IMR-90 (cell line): ENCODE measurements at regions not wholly inside any gene's neighbourhood (a gene's known extent, or its start where the extent isn't known, plus 50 kb on each side); places are given as distances from the start of the nearest gene placed in this dataset.

ENCODE experiments used
- ATAC-seq: fragments of 200-7000 bp; cut with Tn5 transposase; 2 replicates; pipeline ENCODE4 v1.9.1; 2020; ENCODE audit warnings: low read depth, mild to moderate bottlenecking, moderate library complexity
- BruUV-seq: library from RNA; stranded (reverse); fragments of 400-500 nt; replicated peaks from 2 replicates; lab custom pipeline; 2021; lab: Mats Ljungman, UMichigan
- CTCF ChIA-PET: fragments of 300-600 bp; formaldehyde crosslinking; extraction: SDS; loops from one replicate; lab custom pipeline; 2021; ENCODE audit warnings: antibody characterized with exemption; lab: Yijun Ruan, JAX
- POLR2A ChIA-PET: fragments of 300-600 bp; sonication (Branson Sonifier 250); formaldehyde crosslinking; loops from one replicate; lab custom pipeline; 2022; ENCODE audit warnings: antibody characterized with exemption; ENCODE audit not compliant: unreplicated experiment; lab: Charles Lee
- DNase-seq: peaks from one replicate; pipeline ENCODE4 v3.0.0; 2013
- H2AFZ ChIP-seq: replicated peaks from 2 replicates; pipeline ENCODE3; 2013; ENCODE audit warnings: low read length, mild to moderate bottlenecking; ENCODE audit not compliant: poor library complexity
- H2AK5ac ChIP-seq: 2 replicates; pipeline ENCODE4 v1.6.1; 2013; ENCODE audit warnings: low read depth, low read length, inconsistent platforms
- H2AK9ac ChIP-seq: replicated peaks from 2 replicates; pipeline ENCODE3; 2013; ENCODE audit warnings: mild to moderate bottlenecking, low read depth, low read length, moderate library complexity; ENCODE audit not compliant: poor library complexity
- H2BK120ac ChIP-seq: 2 replicates; pipeline ENCODE4 v1.6.1; 2013; ENCODE audit warnings: low read depth, low read length, inconsistent platforms
- H2BK15ac ChIP-seq: 3 replicates; pipeline ENCODE4 v1.6.1; 2013; ENCODE audit warnings: low read depth, low read length, inconsistent platforms
- H2BK20ac ChIP-seq: 2 replicates; pipeline ENCODE4 v1.6.1; 2013; ENCODE audit warnings: low read depth, mild to moderate bottlenecking, inconsistent platforms, low read length, moderate library complexity
- H2BK5ac ChIP-seq: 2 replicates; pipeline ENCODE4 v1.6.1; 2013; ENCODE audit warnings: mild to moderate bottlenecking, low read depth, low read length, inconsistent platforms; ENCODE audit not compliant: poor library complexity, severe bottlenecking
- H3K14ac ChIP-seq: replicated peaks from 2 replicates; pipeline ENCODE4 v1.6.1; 2013; ENCODE audit warnings: low read depth, low read length, inconsistent platforms
- H3K18ac ChIP-seq: 2 replicates; pipeline ENCODE4 v1.6.1; 2013; ENCODE audit warnings: low read depth, low read length, control low read depth
- H3K23ac ChIP-seq: 2 replicates; pipeline ENCODE4 v1.6.1; 2013; ENCODE audit warnings: low read depth, low read length, inconsistent platforms
- H3K27ac ChIP-seq: 2 replicates; pipeline ENCODE4 v1.5.1; 2013; ENCODE audit warnings: mild to moderate bottlenecking, control low read depth, low read length; ENCODE audit not compliant: insufficient read depth
- H3K27me3 ChIP-seq: 2 replicates; pipeline ENCODE4 v1.6.1; 2013; ENCODE audit warnings: low read length; ENCODE audit not compliant: control insufficient read depth, insufficient read depth
- H3K36me3 ChIP-seq: 2 replicates; pipeline ENCODE4 v1.6.1; 2013; ENCODE audit warnings: low read length, mixed read lengths; ENCODE audit not compliant: control insufficient read depth, insufficient read depth
- H3K4ac ChIP-seq: 2 replicates; pipeline ENCODE4 v1.6.1; 2013; ENCODE audit warnings: low read depth, low read length, inconsistent platforms
- H3K4me1 ChIP-seq: 2 replicates; pipeline ENCODE4 v1.6.1; 2013; ENCODE audit warnings: low read length, mixed read lengths; ENCODE audit not compliant: control insufficient read depth, insufficient read depth
- H3K4me2 ChIP-seq: 2 replicates; pipeline ENCODE4 v1.6.1; 2013; ENCODE audit warnings: low read depth, mild to moderate bottlenecking, control low read depth, low read length, moderate library complexity
- H3K4me3 ChIP-seq: 2 replicates; pipeline ENCODE4 v1.5.1; 2013; ENCODE audit warnings: low read depth, mild to moderate bottlenecking, control low read depth, low read length, moderate library complexity; ENCODE audit not compliant: insufficient read depth
- H3K56ac ChIP-seq: 2 replicates; pipeline ENCODE4 v1.6.1; 2013; ENCODE audit warnings: low read length, inconsistent platforms; ENCODE audit not compliant: insufficient read depth; ENCODE audit errors: extremely low read depth
- H3K79me1 ChIP-seq, 2 experiments: 2 replicates each; pipeline ENCODE4 v1.6.1; 2013; ENCODE audit warnings: low read length in 2 of 2, inconsistent platforms in 1 of 2, low read depth in 1 of 2
- H3K9ac ChIP-seq: 2 replicates; pipeline ENCODE4 v1.6.1; 2013; ENCODE audit warnings: low read depth, low read length, control low read depth
- H3K9me1 ChIP-seq: 2 replicates; pipeline ENCODE4 v1.6.1; 2013; ENCODE audit warnings: low read length, inconsistent platforms; ENCODE audit not compliant: insufficient read depth
- H3K9me3 ChIP-seq: 2 replicates; pipeline ENCODE4 v1.6.1; 2013; ENCODE audit warnings: low read length; ENCODE audit not compliant: control insufficient read depth, insufficient read depth
- H4K20me1 ChIP-seq: 2 replicates; pipeline ENCODE4 v1.6.1; 2013; ENCODE audit warnings: low read length, inconsistent platforms; ENCODE audit not compliant: insufficient read depth
- H4K5ac ChIP-seq: 2 replicates; pipeline ENCODE4 v1.6.1; 2013; ENCODE audit warnings: mild to moderate bottlenecking, low read depth, low read length, control low read depth
- H4K8ac ChIP-seq, 2 experiments: 2 replicates each; pipeline ENCODE4 v1.6.1; 2013; ENCODE audit warnings: low read depth in 2 of 2, low read length in 2 of 2, control low read depth in 1 of 2, inconsistent platforms in 1 of 2
- H4K91ac ChIP-seq: 2 replicates; pipeline ENCODE4 v1.6.1; 2013; ENCODE audit warnings: low read depth, low read length, inconsistent platforms; ENCODE audit not compliant: insufficient read depth
- FOS ChIP-seq: fragments of 150-350 bp; IDR thresholded peaks from 2 replicates; pipeline ENCODE4 v1.6.1; 2016; ENCODE audit warnings: low read depth, low read length
- NFE2L2 ChIP-seq: fragments of 150-350 bp; IDR thresholded peaks from 2 replicates; pipeline ENCODE4 v1.6.1; 2016; ENCODE audit warnings: low read depth, mild to moderate bottlenecking, low read length
- POLR2A ChIP-seq: IDR thresholded peaks from 2 replicates; pipeline ENCODE4 v1.6.1; 2012; ENCODE audit warnings: mild to moderate bottlenecking, low read depth, low read length
- RAD21 ChIP-seq: IDR thresholded peaks from 2 replicates; pipeline ENCODE4 v1.6.1; 2012; ENCODE audit warnings: low read length, improper control_type of control experiment
- WGBS, 2 experiments: methylation state at CpG; one replicate each; pipeline versions ENCODE4 v1.1.5 to v1.1.7; 2013; ENCODE audit warnings: missing lambda C conversion rate in 2 of 2; ENCODE audit not compliant: insufficient read length in 1 of 2; ENCODE audit errors: extremely low coverage in 2 of 2; 5-methylcytosine and 5-hydroxymethylcytosine counted together
- dilution Hi-C: fragments of 300-500 bp; cut with HindIII; formaldehyde crosslinking; loops from one replicate; pipeline ENCODE4 v1.14.3; 2018; ENCODE audit warnings: low sequenced_read_pairs; ENCODE audit not compliant: unreplicated experiment
- in situ Hi-C: fragments of 300-500 bp; cut with MboI; formaldehyde crosslinking; loops from 3 replicates; pipeline ENCODE4 v1.14.3; 2019; ENCODE audit warnings: low sequenced_read_pairs, inconsistent platforms, mixed read lengths
- intact Hi-C: fragments of 100-400 bp; cut with micrococcal nuclease; formaldehyde crosslinking; loops from 2 replicates; pipeline ENCODE4 v1.10.0; 2022

GRCh38 chr6:97548354-97548753, 265.3 kb upstream of the MMS22L start:
- dilution Hi-C loops: no loop called here
- H3K4me2 ChIP-seq: no peak overlapping the region
- H4K91ac ChIP-seq: no peak overlapping the region
- no peak overlapping the region for H2AK9ac ChIP-seq
- no peak overlapping the region for H3K4me3 ChIP-seq
- H3K4ac ChIP-seq: no peak overlapping the region
- H3K36me3 ChIP-seq: no peaks in the 10 kb centered on the region
- H2AK5ac ChIP-seq: no peak overlapping the region
- no peak overlapping the region for H3K14ac ChIP-seq
- H3K9me3 ChIP-seq: no peaks in the 10 kb centered on the region
- no peak overlapping the region for H3K9ac ChIP-seq
- no TSS peak for BruUV-seq
- ChIA-PET CTCF (no interaction called here), POLR2A (no interaction called here)
- no peak overlapping the region for H3K56ac ChIP-seq
- no peaks in the 10 kb centered on the region for H3K79me1 ChIP-seq
- in situ Hi-C loops: no loop called here
- H4K8ac ChIP-seq: no peak overlapping the region
- no peak overlapping the region for H2BK15ac ChIP-seq
- H3K9me1 ChIP-seq: no peaks in the 10 kb centered on the region
- WGBS, 2 experiments: no CpG with 5 or more reads among the region's 1 CpG
- DNase-seq (no peak), ATAC-seq (no peak)
- no peak overlapping the region for H2BK5ac ChIP-seq
- H4K5ac ChIP-seq: no peak overlapping the region
- no peak overlapping the region for H2BK120ac ChIP-seq
- no peak overlapping the region for H3K18ac ChIP-seq
- TF ChIP-seq RAD21: no peak
- no peak for TF ChIP-seq FOS
- TF ChIP-seq POLR2A: no peak
- TF ChIP-seq NFE2L2: no peak
- no peaks in the 10 kb centered on the region for H3K27me3 ChIP-seq
- no peak overlapping the region for H2BK20ac ChIP-seq
- no peak overlapping the region for H2AFZ ChIP-seq
- no peak overlapping the region for H3K23ac ChIP-seq
- intact Hi-C loops: no loop called here
- no peak overlapping the region for H3K27ac ChIP-seq
- H3K4me1 ChIP-seq: no peaks in the 10 kb centered on the region
- H4K20me1 ChIP-seq: no peaks in the 10 kb centered on the region
